ENCODE measurements at regions not wholly inside any gene's neighbourhood (a gene's known extent, or its start where the extent isn't known, plus 50 kb on each side); places are given as distances from the start of the nearest gene placed in this dataset.

- Histone ChIP-seq H3K27ac (no peak overlapping the region), H3K4me3 (no peak overlapping the region), H3K36me3 (no peaks in the 10 kb centered on the region), H3K9me3 (no peaks in the 10 kb centered on the region), H3K4me1 (no peaks in the 10 kb centered on the region), H3K27me3 (peaks cover 15% of the 10 kb centered on the region)
- DNase-seq (ENCODE audit: low spot score in 2 of 2): no peak
- WGBS: 83% methylated on average over 6 of the region's 6 CpGs
- TF ChIP-seq POLR2A (IDR thresholded peaks at IDR 0.05) (no peak), POLR2AphosphoS5 (IDR thresholded peaks at IDR 0.05) (no peak), EP300 (IDR thresholded peaks at IDR 0.05) (no peak)
- TF ChIP-seq, protein P1, sequence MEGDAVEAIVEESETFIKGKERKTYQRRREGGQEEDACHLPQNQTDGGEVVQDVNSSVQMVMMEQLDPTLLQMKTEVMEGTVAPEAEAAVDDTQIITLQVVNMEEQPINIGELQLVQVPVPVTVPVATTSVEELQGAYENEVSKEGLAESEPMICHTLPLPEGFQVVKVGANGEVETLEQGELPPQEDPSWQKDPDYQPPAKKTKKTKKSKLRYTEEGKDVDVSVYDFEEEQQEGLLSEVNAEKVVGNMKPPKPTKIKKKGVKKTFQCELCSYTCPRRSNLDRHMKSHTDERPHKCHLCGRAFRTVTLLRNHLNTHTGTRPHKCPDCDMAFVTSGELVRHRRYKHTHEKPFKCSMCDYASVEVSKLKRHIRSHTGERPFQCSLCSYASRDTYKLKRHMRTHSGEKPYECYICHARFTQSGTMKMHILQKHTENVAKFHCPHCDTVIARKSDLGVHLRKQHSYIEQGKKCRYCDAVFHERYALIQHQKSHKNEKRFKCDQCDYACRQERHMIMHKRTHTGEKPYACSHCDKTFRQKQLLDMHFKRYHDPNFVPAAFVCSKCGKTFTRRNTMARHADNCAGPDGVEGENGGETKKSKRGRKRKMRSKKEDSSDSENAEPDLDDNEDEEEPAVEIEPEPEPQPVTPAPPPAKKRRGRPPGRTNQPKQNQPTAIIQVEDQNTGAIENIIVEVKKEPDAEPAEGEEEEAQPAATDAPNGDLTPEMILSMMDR (IDR thresholded peaks at IDR 0.05): no peak
Observed at GRCh38 chr12:131547555-131547954, 163.3 kb upstream of the SFSWAP start.

DNA sequence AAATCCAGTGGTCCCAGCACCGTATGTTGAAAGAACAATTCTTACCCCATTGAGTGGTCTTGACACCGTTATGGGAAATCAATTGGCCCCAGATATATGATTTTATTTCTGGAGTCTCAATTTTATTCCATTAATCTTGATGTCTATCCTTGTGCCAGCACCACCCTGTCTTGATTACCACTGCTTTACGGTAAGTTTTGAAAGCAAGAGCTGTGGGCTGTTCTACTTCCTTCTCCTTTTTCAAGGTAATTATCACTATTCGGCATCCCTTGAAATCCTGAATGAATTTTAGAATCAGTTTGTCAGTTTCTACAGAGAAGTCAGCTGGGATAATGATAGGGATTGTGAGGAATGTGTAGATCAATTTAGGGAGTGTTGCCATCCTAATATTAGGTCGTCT is 160.8 kb upstream of the SFSWAP start:
- TF ChIP-seq, protein P1 (IDR thresholded peaks at IDR 0.05): no peak
- no peak for TF ChIP-seq EP300 (IDR thresholded peaks at IDR 0.05)
- TF ChIP-seq POLR2A (IDR thresholded peaks at IDR 0.05): no peak
- TF ChIP-seq POLR2AphosphoS5 (IDR thresholded peaks at IDR 0.05): no peak
- 80% methylated on average over 5 of the region's 5 CpGs for WGBS
- no peaks in the 10 kb centered on the region for H3K36me3 ChIP-seq
- H3K9me3 ChIP-seq: no peaks in the 10 kb centered on the region
- no peak overlapping the region for H3K4me3 ChIP-seq
- DNase-seq (ENCODE audit: low spot score in 2 of 2): no peak
- H3K27me3 ChIP-seq: peaks cover 14% of the 10 kb centered on the region
- H3K4me1 ChIP-seq: peaks cover 4% of the 10 kb centered on the region
- no peak overlapping the region for H3K27ac ChIP-seq

DNA sequence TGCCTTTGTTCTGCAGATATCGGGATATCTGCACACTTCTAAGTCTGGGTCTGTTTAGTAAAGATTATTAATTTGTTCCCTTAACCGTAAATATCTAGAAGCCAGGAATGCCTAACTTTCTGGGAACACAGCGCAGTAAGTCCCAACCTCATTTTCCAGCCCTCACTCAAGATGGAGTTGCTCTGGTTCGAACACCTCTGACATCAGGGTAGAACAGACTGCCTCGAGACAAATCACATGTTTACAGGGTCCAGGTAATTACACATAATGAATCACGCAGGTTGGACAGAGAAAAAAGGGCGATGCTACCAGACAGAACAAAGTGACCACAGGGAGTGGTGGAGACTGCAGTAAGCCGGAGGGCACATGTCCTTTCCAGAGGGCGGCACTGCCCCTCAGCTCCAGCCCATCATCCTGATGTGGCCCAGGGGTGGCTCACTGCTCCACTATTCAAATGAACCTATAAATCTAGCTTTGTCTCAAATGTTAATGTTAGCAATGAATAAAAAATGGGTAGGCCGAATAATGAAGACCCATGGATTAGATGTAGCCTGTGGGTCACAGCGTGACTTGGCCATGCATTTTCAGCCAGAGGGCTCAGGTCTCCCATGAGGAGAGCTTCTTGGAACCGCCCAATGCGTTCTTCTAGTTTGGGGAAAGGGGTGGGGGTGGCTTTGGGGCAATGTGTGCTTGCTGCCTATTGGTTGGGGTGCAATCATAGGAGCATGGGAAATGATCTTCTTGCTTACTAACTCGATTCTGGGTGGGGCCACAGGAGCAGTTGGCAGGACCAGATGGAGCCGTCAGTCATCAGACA is 159.0 kb upstream of the SFSWAP start:
- 85% methylated on average over 15 of the region's 15 CpGs for WGBS

GRCh38 chr12:131552492-131552863 is 158.4 kb upstream of the SFSWAP start:
- Histone ChIP-seq H3K27me3 (peaks cover 9% of the 10 kb centered on the region), H3K36me3 (no peaks in the 10 kb centered on the region), H3K9me3 (no peaks in the 10 kb centered on the region), H3K27ac (no peak overlapping the region), H3K4me3 (no peak overlapping the region), H3K4me1 (peaks cover 14% of the 10 kb centered on the region)
- WGBS: 91% methylated on average over 2 of the region's 2 CpGs
- no peak for DNase-seq (ENCODE audit: low spot score in 2 of 2)
- TF ChIP-seq POLR2AphosphoS5 (IDR thresholded peaks at IDR 0.05) (no peak), EP300 (IDR thresholded peaks at IDR 0.05) (no peak), POLR2A (IDR thresholded peaks at IDR 0.05) (no peak)
- TF ChIP-seq, protein P1 (IDR thresholded peaks at IDR 0.05): no peak

More for the DNA sequence above, 159.0 kb upstream of the SFSWAP start:
- Histone ChIP-seq H3K27ac (no peak overlapping the region), H3K36me3 (no peaks in the 10 kb centered on the region), H3K27me3 (peaks cover 15% of the 10 kb centered on the region), H3K4me3 (no peak overlapping the region), H3K9me3 (no peaks in the 10 kb centered on the region), H3K4me1 (peaks cover 14% of the 10 kb centered on the region)
- no peak for DNase-seq (ENCODE audit: low spot score in 2 of 2)
- TF ChIP-seq POLR2AphosphoS5 (IDR thresholded peaks at IDR 0.05) (no peak), EP300 (IDR thresholded peaks at IDR 0.05) (no peak), POLR2A (IDR thresholded peaks at IDR 0.05) (no peak)
- TF ChIP-seq, protein P1 (IDR thresholded peaks at IDR 0.05): no peak

- 80% methylated on average over 6 of the region's 6 CpGs for WGBS
- no peaks in the 10 kb centered on the region for H3K9me3 ChIP-seq
- H3K4me3 ChIP-seq: no peak overlapping the region
- DNase-seq (ENCODE audit: low spot score in 2 of 2): no peak
- peaks cover 8% of the 10 kb centered on the region for H3K27me3 ChIP-seq
- H3K36me3 ChIP-seq: no peaks in the 10 kb centered on the region
- TF ChIP-seq EP300 (IDR thresholded peaks at IDR 0.05) (no peak), POLR2A (IDR thresholded peaks at IDR 0.05) (no peak), POLR2AphosphoS5 (IDR thresholded peaks at IDR 0.05) (no peak)
- TF ChIP-seq, protein P1 (IDR thresholded peaks at IDR 0.05): no peak
- no peak overlapping the region for H3K27ac ChIP-seq
- H3K4me1 ChIP-seq: peaks cover 14% of the 10 kb centered on the region
Observed at GRCh38 chr12:131553096-131553777, 157.7 kb upstream of the SFSWAP start.

All from suprapubic skin (tissue), 4 donors.